SK-N-SH treated with all-trans-retinoic acid at 6 μM for 48 hours (cell line): ENCODE measurements at regions not wholly inside any gene's neighbourhood (a gene's known extent, or its start where the extent isn't known, plus 50 kb on each side); places are given as distances from the start of the nearest gene placed in this dataset.

Experiments
- ATAC-seq: fragments of 200-7000 bp; cut with Tn5 transposase; 3 replicates; pipeline ENCODE4 v1.9.1; 2020; ENCODE audit warnings: mild to moderate bottlenecking, moderate library complexity
- ARNTL ChIP-seq: fragments of 450-650 bp; formaldehyde crosslinking; IDR thresholded peaks from 2 replicates; pipeline ENCODE4 v1.5.0; 2020; ENCODE audit warnings: low read depth, mild to moderate bottlenecking, moderate library complexity, borderline replicate concordance
- CSDC2 ChIP-seq: fragments of 250-450 bp; sonication (Bioruptor Pico); IDR thresholded peaks from 2 replicates; pipeline ENCODE4 v1.5.0; 2020; ENCODE audit warnings: mild to moderate bottlenecking, moderate library complexity
- ESRRG ChIP-seq: fragments of 250-450 bp; sonication (Bioruptor Pico); IDR thresholded peaks from 2 replicates; pipeline ENCODE4 v1.6.1; 2021; ENCODE audit warnings: mild to moderate bottlenecking
- ISL1 ChIP-seq: fragments of 250-450 bp; sonication (Bioruptor Pico); IDR thresholded peaks from 2 replicates; pipeline ENCODE4 v2.1.2; 2022; ENCODE audit warnings: mild to moderate bottlenecking, moderate library complexity
- OSR1 ChIP-seq: fragments of 250-450 bp; sonication (Bioruptor Pico); IDR thresholded peaks from 2 replicates; pipeline ENCODE4 v1.8.0; 2022; ENCODE audit warnings: moderate library complexity, mild to moderate bottlenecking, inconsistent platforms
- POU6F1 ChIP-seq: fragments of 250-450 bp; sonication (Bioruptor Pico); IDR thresholded peaks from 2 replicates; pipeline ENCODE4 v1.8.0; 2021; ENCODE audit warnings: low read depth, mild to moderate bottlenecking, moderate library complexity, borderline replicate concordance
- PPARA ChIP-seq: fragments of 250-450 bp; sonication (Bioruptor Pico); IDR thresholded peaks from 2 replicates; pipeline ENCODE4 v1.5.0; 2020; ENCODE audit warnings: mild to moderate bottlenecking, borderline replicate concordance
- RARB ChIP-seq: fragments of 250-450 bp; sonication (Bioruptor Pico); IDR thresholded peaks from 2 replicates; pipeline ENCODE4 v1.8.0; 2021; ENCODE audit warnings: mild to moderate bottlenecking, moderate library complexity
- SNAI2 ChIP-seq: fragments of 250-450 bp; sonication (Bioruptor Pico); IDR thresholded peaks from 2 replicates; pipeline ENCODE4 v1.5.0; 2020; ENCODE audit warnings: mild to moderate bottlenecking, moderate library complexity
- TOX ChIP-seq: fragments of 250-450 bp; sonication (Bioruptor Pico); IDR thresholded peaks from 2 replicates; pipeline ENCODE4 v1.8.0; 2021; ENCODE audit warnings: mild to moderate bottlenecking, moderate library complexity, borderline replicate concordance
- ZC3H10 ChIP-seq: fragments of 250-450 bp; sonication (Bioruptor Pico); IDR thresholded peaks from 2 replicates; pipeline ENCODE4 v1.5.1; 2021; ENCODE audit warnings: mild to moderate bottlenecking, moderate library complexity
- ZFP3 ChIP-seq: fragments of 250-450 bp; sonication (Bioruptor Pico); IDR thresholded peaks from 2 replicates; pipeline ENCODE4 v1.5.0; 2020; ENCODE audit warnings: mild to moderate bottlenecking, moderate library complexity
- ZFP30 ChIP-seq: fragments of 450-650 bp; formaldehyde crosslinking; IDR thresholded peaks from 2 replicates; pipeline ENCODE4 v1.5.0; 2022; ENCODE audit warnings: mild to moderate bottlenecking, moderate library complexity
- ZNF565 ChIP-seq: fragments of 450-650 bp; formaldehyde crosslinking; conservative IDR thresholded peaks from 2 replicates; pipeline ENCODE4 v1.5.0; 2020; ENCODE audit warnings: low read depth, mild to moderate bottlenecking, moderate library complexity
- ZNF70 ChIP-seq: fragments of 450-650 bp; formaldehyde crosslinking; IDR thresholded peaks from 2 replicates; pipeline ENCODE4 v1.5.0; 2020; ENCODE audit warnings: mild to moderate bottlenecking, moderate library complexity
- TF ChIP-seq, protein P1 (sequence below): fragments of 250-450 bp; sonication (Bioruptor Pico); IDR thresholded peaks from 2 replicates; pipeline ENCODE4 v1.5.0; 2020; ENCODE audit warnings: mild to moderate bottlenecking, moderate library complexity
- TF ChIP-seq, protein P2 (sequence below): fragments of 250-450 bp; sonication (Bioruptor Pico); IDR thresholded peaks from 2 replicates; pipeline ENCODE4 v1.8.0; 2020; ENCODE audit warnings: mild to moderate bottlenecking, moderate library complexity, borderline replicate concordance
- TF ChIP-seq, protein P3 (sequence below): fragments of 250-450 bp; sonication (Bioruptor Pico); IDR thresholded peaks from 2 replicates; pipeline ENCODE4 v1.5.1; 2021; ENCODE audit warnings: mild to moderate bottlenecking, moderate library complexity

DNA sequence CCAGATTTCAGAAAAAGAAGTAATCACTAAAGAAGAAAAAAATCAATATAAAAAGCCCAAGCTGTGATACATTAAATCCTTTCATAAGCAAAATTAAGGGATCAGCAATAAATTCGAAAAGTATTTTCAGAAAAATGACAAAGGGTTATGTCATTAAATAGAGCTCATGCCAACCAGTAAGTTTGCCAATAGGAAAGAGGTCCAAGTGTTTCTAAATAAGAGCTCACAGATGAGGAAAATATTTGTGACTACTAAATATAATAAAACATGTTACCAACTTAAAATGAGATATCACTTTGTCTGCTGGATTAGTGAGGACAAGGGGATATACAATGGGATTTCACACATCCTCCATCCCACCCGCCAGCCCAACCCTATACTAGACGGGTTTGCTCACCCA lies 140.3 kb upstream of the EYA4 start:
- no peak for ATAC-seq
- TF ChIP-seq ZC3H10 = no peak
- TF ChIP-seq ZNF565 (CRISPR knock-in tag) = no peak
- TF ChIP-seq TOX = no peak

GRCh38 chr6:133101790-133102189 lies 139.4 kb upstream of the EYA4 start:
- peak; percentile 64 for ATAC-seq
- TF ChIP-seq, protein P1, sequence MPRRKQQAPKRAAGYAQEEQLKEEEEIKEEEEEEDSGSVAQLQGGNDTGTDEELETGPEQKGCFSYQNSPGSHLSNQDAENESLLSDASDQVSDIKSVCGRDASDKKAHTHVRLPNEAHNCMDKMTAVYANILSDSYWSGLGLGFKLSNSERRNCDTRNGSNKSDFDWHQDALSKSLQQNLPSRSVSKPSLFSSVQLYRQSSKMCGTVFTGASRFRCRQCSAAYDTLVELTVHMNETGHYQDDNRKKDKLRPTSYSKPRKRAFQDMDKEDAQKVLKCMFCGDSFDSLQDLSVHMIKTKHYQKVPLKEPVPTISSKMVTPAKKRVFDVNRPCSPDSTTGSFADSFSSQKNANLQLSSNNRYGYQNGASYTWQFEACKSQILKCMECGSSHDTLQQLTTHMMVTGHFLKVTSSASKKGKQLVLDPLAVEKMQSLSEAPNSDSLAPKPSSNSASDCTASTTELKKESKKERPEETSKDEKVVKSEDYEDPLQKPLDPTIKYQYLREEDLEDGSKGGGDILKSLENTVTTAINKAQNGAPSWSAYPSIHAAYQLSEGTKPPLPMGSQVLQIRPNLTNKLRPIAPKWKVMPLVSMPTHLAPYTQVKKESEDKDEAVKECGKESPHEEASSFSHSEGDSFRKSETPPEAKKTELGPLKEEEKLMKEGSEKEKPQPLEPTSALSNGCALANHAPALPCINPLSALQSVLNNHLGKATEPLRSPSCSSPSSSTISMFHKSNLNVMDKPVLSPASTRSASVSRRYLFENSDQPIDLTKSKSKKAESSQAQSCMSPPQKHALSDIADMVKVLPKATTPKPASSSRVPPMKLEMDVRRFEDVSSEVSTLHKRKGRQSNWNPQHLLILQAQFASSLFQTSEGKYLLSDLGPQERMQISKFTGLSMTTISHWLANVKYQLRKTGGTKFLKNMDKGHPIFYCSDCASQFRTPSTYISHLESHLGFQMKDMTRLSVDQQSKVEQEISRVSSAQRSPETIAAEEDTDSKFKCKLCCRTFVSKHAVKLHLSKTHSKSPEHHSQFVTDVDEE (CRISPR knock-in tag) = no peak
- TF ChIP-seq POU6F1 (CRISPR knock-in tag) (peak; percentile 35; the same call in 1 of the 2 replicates), RARB (CRISPR knock-in tag) (peak; percentile 84), ZC3H10 (peak; percentile 74), PPARA (no peak), OSR1 (no peak), CSDC2 (no peak), ISL1 (peak; percentile 51), TOX (peak; percentile 89), ARNTL (CRISPR knock-in tag) (no peak)
- TF ChIP-seq, protein P2, sequence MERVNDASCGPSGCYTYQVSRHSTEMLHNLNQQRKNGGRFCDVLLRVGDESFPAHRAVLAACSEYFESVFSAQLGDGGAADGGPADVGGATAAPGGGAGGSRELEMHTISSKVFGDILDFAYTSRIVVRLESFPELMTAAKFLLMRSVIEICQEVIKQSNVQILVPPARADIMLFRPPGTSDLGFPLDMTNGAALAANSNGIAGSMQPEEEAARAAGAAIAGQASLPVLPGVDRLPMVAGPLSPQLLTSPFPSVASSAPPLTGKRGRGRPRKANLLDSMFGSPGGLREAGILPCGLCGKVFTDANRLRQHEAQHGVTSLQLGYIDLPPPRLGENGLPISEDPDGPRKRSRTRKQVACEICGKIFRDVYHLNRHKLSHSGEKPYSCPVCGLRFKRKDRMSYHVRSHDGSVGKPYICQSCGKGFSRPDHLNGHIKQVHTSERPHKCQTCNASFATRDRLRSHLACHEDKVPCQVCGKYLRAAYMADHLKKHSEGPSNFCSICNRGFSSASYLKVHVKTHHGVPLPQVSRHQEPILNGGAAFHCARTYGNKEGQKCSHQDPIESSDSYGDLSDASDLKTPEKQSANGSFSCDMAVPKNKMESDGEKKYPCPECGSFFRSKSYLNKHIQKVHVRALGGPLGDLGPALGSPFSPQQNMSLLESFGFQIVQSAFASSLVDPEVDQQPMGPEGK (CRISPR knock-in tag) = peak; percentile 64

GRCh38 chr6:133106934-133107333 lies 134.2 kb upstream of the EYA4 start:
- TF ChIP-seq ZNF70 (CRISPR knock-in tag) = no peak
- no peak for TF ChIP-seq PPARA
- TF ChIP-seq, protein P3, sequence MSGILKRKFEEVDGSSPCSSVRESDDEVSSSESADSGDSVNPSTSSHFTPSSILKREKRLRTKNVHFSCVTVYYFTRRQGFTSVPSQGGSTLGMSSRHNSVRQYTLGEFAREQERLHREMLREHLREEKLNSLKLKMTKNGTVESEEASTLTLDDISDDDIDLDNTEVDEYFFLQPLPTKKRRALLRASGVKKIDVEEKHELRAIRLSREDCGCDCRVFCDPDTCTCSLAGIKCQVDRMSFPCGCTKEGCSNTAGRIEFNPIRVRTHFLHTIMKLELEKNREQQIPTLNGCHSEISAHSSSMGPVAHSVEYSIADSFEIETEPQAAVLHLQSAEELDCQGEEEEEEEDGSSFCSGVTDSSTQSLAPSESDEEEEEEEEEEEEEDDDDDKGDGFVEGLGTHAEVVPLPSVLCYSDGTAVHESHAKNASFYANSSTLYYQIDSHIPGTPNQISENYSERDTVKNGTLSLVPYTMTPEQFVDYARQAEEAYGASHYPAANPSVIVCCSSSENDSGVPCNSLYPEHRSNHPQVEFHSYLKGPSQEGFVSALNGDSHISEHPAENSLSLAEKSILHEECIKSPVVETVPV (CRISPR knock-in tag) = no peak
- TF ChIP-seq, protein P2 (CRISPR knock-in tag) = no peak
- TF ChIP-seq ESRRG = no peak
- TF ChIP-seq ZC3H10 = no peak
- no peak for TF ChIP-seq ZFP3 (CRISPR knock-in tag)
- TF ChIP-seq ISL1 = no peak
- no peak for TF ChIP-seq ZFP30 (CRISPR knock-in tag)
- no peak for ATAC-seq

GRCh38 chr6:133108419-133108818 lies 132.7 kb upstream of the EYA4 start:
- peak; percentile 88 for ATAC-seq
- TF ChIP-seq SNAI2 (CRISPR knock-in tag) = no peak
- peak; percentile 81 for TF ChIP-seq ISL1
- TF ChIP-seq ZFP30 (CRISPR knock-in tag) = no peak
- TF ChIP-seq, protein P1 (CRISPR knock-in tag) = no peak
- TF ChIP-seq TOX = 0 out of 2 replicates have a peak, but pooled peaks have one; percentile 20
- TF ChIP-seq, protein P3 (CRISPR knock-in tag) = no peak
- no peak for TF ChIP-seq ARNTL (CRISPR knock-in tag)
- no peak for TF ChIP-seq ZNF70 (CRISPR knock-in tag)
